GM18873 (cell line): ENCODE measurements at regions not wholly inside any gene's neighbourhood (a gene's known extent, or its start where the extent isn't known, plus 50 kb on each side); places are given as distances from the start of the nearest gene placed in this dataset.

Experiments
- ATAC-seq: cut with Tn5 transposase; IDR thresholded peaks from one replicate; pipeline ENCODE4 v1.9.1; 2021; ENCODE audit warnings: mild to moderate bottlenecking, moderate library complexity, moderate number of reproducible peaks; ENCODE audit not compliant: unreplicated experiment, low FRiP score

- ATAC-seq, result no peak
Observed at GRCh38 chr5:73296772-73297171, 123.8 kb downstream of the TMEM174 start.

GRCh38 chr5:73295921-73296320, 122.9 kb downstream of the TMEM174 start:
- ATAC-seq, result no peak

DNA sequence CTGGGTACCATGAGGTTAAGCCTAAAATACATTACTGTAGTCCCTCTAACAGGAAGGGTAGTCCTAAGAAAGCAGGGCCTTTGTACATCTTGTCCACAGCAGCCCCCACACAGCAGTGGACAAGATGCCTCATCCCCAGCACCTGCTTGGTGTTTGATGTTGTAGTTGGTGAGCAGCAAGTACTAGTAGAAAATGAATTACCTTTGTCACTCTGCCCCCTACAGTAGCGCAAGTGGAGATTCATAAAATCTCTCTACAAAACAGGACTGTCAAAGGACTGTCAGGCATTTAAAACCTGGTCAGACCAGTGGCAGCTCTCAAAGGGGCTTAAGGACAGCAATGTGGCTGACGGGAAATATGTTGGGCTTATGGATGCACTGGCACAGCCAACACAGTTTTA, 122.5 kb downstream of the TMEM174 start:
- no peak for ATAC-seq

DNA sequence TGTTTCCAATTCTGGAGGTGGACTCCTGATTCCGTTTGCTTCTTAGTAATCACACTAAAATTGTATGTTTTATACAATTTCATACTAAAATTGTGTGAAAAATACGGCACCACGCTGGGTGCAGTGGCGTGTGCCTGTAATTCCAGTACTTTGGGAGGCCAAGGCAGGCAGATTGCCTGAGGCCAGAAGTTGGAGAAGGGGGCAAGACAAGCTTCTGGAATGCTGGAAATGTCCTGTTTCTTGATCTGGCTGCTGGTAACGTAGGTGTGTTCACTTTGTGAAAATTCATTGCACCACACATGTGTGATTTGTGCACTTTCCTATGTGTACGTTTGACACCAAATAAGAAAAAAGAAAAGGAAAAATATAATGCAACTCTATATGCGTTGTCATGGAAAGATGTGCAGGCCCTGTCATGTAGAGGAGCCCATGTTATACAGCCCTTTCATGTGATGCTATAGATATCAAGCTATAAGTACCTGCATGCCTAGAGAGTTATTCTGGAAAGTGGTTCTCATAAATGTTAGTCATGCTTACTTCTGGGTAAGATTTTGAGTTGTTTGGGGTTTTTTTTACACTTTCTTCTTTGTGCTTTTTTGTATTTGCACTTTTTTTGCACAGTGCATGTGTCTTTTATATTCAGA, 119.9 kb downstream of the TMEM174 start:
- ATAC-seq, result no peak

GRCh38 chr5:73291873-73292272, 118.9 kb downstream of the TMEM174 start:
- ATAC-seq, result no peak

DNA sequence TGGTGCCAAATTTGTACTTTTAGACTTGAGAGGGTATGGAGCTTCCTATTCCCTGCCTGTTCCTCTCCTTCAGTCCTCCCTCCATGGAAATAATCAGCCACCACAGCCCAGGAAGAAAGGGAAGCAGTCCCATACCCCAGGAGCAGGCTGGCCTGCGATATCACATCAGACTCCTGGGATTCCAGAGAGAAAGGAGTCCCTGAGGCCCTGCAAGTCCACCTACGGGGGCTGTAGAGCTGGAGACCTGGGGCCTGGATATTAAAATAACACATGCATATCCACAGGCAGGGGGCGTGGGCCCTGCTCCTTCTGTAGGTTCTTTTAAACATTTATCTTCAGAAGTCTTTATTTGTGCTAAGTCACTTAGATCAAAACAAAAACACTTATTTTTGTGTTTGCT, 117.2 kb downstream of the TMEM174 start:
- no peak for ATAC-seq

GRCh38 chr5:73288803-73289720, 116.1 kb downstream of the TMEM174 start:
- no peak for ATAC-seq

DNA sequence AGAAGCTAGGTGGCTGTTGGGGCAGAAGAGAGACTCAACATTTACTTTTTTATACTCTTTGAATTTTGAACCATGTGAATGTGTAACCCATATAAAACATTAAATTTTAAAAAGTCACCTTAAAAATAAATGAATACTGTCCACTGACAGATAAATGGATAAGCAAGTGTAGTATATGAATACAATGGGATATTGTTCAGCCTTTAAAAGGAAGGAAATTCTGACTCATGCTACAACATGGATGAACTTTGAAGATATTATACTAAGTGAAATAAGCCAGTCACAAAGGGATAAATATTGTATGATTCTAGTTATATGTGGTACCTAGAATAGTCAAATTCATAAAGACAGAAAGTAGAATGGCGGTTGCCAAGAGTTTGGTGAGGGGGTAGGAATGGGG, 113.9 kb downstream of the TMEM174 start:
- no peak for ATAC-seq

- ATAC-seq, result no peak
Observed at GRCh38 chr5:73284985-73285384, 112.0 kb downstream of the TMEM174 start.

DNA sequence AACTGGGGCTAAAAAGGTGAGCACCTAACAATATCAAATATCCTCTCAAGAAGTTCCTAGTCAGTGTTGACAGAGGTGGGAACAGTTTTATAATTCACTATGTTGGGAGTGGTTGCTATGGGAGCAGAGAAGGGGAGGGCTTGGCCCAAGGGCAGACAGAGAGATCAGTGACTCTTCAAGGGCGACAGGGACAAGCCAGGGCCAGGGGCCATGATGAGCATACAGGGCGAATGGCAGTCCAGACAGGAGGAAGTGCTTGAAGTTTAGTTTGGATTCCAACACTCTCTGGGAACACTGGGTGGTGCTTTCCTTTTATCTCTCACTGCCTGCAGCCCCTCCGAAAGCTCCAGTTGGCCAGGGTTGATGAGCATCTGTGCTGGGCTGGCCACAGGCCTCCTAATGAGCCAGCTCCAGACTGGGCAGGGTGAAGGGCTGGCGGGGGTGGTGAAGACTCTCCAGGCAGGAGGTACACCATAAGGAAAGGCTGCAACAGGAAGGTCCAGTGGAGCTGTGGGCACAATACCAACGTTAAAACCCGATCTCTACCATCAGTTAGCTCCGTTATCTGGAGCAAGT, 111.3 kb downstream of the TMEM174 start:
- no peak for ATAC-seq

GRCh38 chr5:73282923-73283322, 109.9 kb downstream of the TMEM174 start:
- ATAC-seq, result no peak

GRCh38 chr5:73282383-73282782, 109.4 kb downstream of the TMEM174 start:
- ATAC-seq, result no peak

- ATAC-seq, result no peak
Observed at GRCh38 chr5:73280821-73281746, 108.1 kb downstream of the TMEM174 start.

DNA sequence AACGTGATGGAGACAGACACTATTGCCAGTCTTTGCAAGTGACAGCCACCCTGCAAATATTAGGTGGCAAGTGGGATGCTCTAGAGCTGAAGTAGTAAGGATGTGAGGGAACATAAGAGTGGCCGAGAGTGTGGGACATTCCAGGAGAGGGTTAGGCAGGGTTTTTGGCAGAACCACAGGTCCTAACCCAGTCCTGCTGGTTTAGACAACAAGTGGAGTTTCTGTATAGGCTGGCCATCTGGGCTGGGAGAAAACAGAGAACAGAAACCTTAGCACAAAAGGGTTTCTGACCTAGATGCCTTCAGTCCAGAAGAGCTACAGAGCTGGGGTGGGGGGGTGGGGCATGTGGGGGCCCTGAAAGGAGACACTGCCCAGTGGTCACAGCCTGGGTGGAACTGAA, 107.4 kb downstream of the TMEM174 start:
- ATAC-seq, result no peak

- no peak for ATAC-seq
Observed at GRCh38 chr5:73279805-73280204, 106.8 kb downstream of the TMEM174 start.

DNA sequence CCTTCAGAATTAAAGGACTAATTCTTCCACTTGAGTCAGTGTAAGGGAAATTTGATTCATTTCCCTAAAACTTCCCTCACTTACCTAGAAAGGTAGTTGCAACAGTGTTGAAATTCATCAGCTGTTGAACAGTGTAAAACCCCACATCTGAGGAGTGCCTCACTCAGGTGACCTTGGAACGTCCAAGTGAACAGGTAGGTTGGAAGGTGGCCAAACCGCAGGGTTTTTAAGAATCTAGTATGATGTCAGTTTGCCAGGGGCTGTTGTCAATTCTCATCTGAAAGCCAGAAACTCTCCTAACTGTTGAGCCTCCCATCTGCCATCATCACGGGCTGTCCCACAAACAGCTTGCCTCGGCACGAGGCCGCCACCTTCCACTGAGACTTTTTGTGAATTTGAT, 105.7 kb downstream of the TMEM174 start:
- no peak for ATAC-seq

GRCh38 chr5:73274881-73275663, 102.1 kb downstream of the TMEM174 start:
- no peak for ATAC-seq

GRCh38 chr5:73274121-73274520, 101.1 kb downstream of the TMEM174 start:
- ATAC-seq, result no peak

DNA sequence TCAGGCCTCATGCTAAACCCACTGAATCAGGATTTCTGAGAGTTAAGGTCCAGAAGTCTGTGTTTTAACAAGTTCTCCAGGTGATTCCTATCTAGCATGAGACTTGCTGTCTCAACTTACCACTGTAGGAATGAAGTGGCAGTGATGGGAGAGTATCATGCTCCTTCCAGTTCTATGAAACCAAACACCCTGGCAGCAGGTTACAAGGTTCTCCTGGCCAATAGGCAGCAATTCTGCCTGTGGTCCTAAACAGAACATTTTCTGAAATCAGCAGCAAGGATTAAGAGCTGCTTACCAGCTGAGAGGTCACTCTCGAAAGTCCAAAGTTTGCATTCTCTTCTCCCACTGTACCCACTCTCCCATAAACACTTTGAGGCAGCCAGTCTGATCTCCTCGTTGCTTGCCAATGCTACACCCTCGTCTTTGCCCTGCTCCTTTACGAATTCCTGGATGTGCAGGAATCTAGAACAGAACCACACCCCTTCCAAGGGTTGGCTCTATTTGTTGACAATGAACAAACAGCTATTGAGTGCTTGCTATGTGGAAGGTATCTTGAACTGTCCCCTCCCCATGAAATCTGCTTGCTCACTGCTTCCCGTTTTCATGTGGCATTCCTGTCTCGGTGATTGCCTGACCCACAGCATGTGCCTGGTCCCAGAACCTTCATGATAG, 100.5 kb downstream of the TMEM174 start:
- ATAC-seq, result no peak
